H1 (cell line): ENCODE measurements at regions not wholly inside any gene's neighbourhood (a gene's known extent, or its start where the extent isn't known, plus 50 kb on each side); places are given as distances from the start of the nearest gene placed in this dataset.

Experiments used
- CTCF ChIA-PET: fragments of 300-600 bp; sonication (Branson Sonifier 250); formaldehyde crosslinking; loops from one replicate; lab custom pipeline; 2021; ENCODE audit not compliant: partially characterized antibody; lab: Charles Lee
- POLR2A ChIA-PET: fragments of 300-600 bp; sonication (Branson Sonifier 250); formaldehyde crosslinking; loops from one replicate; lab custom pipeline; 2021; ENCODE audit warnings: inconsistent platforms; ENCODE audit not compliant: partially characterized antibody; lab: Charles Lee
- DNase-seq, 2 experiments: peaks; one replicate each; pipeline versions ENCODE4 v3.0.0 to v3.0.0-alpha.2; 2010 to 2022; ENCODE audit warnings: low spot score in 2 of 2, low read depth in 1 of 2, mixed read lengths in 1 of 2
- FAIRE-seq: peaks from 2 replicates; lab custom pipeline; 2011; peaks lifted over from hg19 to GRCh38; lab: Jason Lieb, UNC
- H2AFZ ChIP-seq: 2 replicates; pipeline ENCODE4 v1.8.1; 2012; ENCODE audit warnings: low read length, inconsistent platforms
- H2AK5ac ChIP-seq: 2 replicates; pipeline ENCODE4 v1.6.1; 2013; ENCODE audit warnings: low read depth, low read length
- H2BK120ac ChIP-seq: replicated peaks from 2 replicates; pipeline ENCODE3; 2013; ENCODE audit warnings: low read depth, low read length, inconsistent platforms
- H2BK12ac ChIP-seq: 2 replicates; pipeline ENCODE4 v1.6.1; 2013; ENCODE audit warnings: low read depth, low read length
- H2BK15ac ChIP-seq: 2 replicates; pipeline ENCODE4 v1.6.1; 2013; ENCODE audit warnings: low read length
- H2BK20ac ChIP-seq: 2 replicates; pipeline ENCODE4 v1.6.1; 2013; ENCODE audit warnings: low read length
- H2BK5ac ChIP-seq: 2 replicates; pipeline ENCODE4 v1.6.1; 2013; ENCODE audit warnings: low read depth, low read length
- H3K14ac ChIP-seq: 2 replicates; pipeline ENCODE4 v1.6.1; 2013; ENCODE audit warnings: inconsistent platforms; ENCODE audit not compliant: insufficient read length
- H3K18ac ChIP-seq: 2 replicates; pipeline ENCODE4 v1.6.1; 2013; ENCODE audit warnings: low read length; ENCODE audit errors: extremely low read depth
- H3K23ac ChIP-seq: 2 replicates; pipeline ENCODE4 v1.6.1; 2013; ENCODE audit warnings: inconsistent platforms; ENCODE audit not compliant: insufficient read length
- H3K23me2 ChIP-seq: 2 replicates; pipeline ENCODE4 v1.6.1; 2013; ENCODE audit warnings: low read depth, low read length
- H3K27ac ChIP-seq: 2 replicates; pipeline ENCODE4 v1.6.1; 2011; ENCODE audit warnings: low read depth, low read length, inconsistent platforms
- H3K27me3 ChIP-seq, 4 experiments: replicated peaks in 1 of 4; 1 replicate in 1 of 4; 2 replicates in 3 of 4; pipeline versions ENCODE4 v1.6.1 to v1.8.1; 2011 to 2013; ENCODE audit warnings: low read length in 3 of 4, mild to moderate bottlenecking in 3 of 4, inconsistent platforms in 2 of 4, mixed read lengths in 2 of 4, moderate library complexity in 1 of 4; ENCODE audit not compliant: control insufficient read depth in 3 of 4, insufficient read depth in 3 of 4; ENCODE audit errors: extremely low read depth in 1 of 4
- H3K36me3 ChIP-seq, 4 experiments: 2 replicates each; pipeline versions ENCODE4 v1.6.1 to v1.8.1; 2011 to 2013; ENCODE audit warnings: mild to moderate bottlenecking in 4 of 4, low read length in 3 of 4, moderate library complexity in 2 of 4, control low read depth in 1 of 4, inconsistent platforms in 1 of 4; ENCODE audit not compliant: insufficient read depth in 4 of 4, control insufficient read depth in 2 of 4
- H3K4ac ChIP-seq: replicated peaks from 2 replicates; pipeline ENCODE3; 2013; ENCODE audit warnings: low read length, low read depth, mixed read lengths, inconsistent platforms; ENCODE audit not compliant: insufficient read length
- H3K4me1 ChIP-seq, 4 experiments: replicated peaks in 1 of 4; 1 replicate in 1 of 4; 2 replicates in 3 of 4; pipeline versions ENCODE4 v1.6.1 to v1.8.1; 2011 to 2013; ENCODE audit warnings: low read length in 3 of 4, inconsistent platforms in 2 of 4, mixed read lengths in 1 of 4; ENCODE audit not compliant: insufficient read depth in 4 of 4, control insufficient read depth in 3 of 4
- H3K4me2 ChIP-seq, 2 experiments: 2 replicates each; pipeline versions ENCODE4 v1.6.1 to v1.8.1; 2011 to 2013; ENCODE audit warnings: low read depth in 2 of 2, low read length in 2 of 2, control low read depth in 1 of 2, inconsistent platforms in 1 of 2, mild to moderate bottlenecking in 1 of 2; ENCODE audit not compliant: insufficient read depth in 1 of 2
- H3K4me3 ChIP-seq, 4 experiments: fragments of 200-600, 300-600 bp in 1 of 4; sonication (generic), shearing (Covaris generic), sonication (Bioruptor Twin) in 1 of 4; 2 replicates each; pipeline versions ENCODE4 v1.5.1 to v1.8.1; 2011 to 2016; ENCODE audit warnings: low read length in 4 of 4, low read depth in 3 of 4, control low read depth in 2 of 4, inconsistent platforms in 2 of 4, mild to moderate bottlenecking in 2 of 4, mixed read lengths in 1 of 4, moderate library complexity in 1 of 4; ENCODE audit not compliant: insufficient read depth in 2 of 4; ENCODE audit errors: extremely low read depth in 1 of 4
- H3K56ac ChIP-seq: replicated peaks from 2 replicates; pipeline ENCODE3; 2013; ENCODE audit warnings: low read depth, mild to moderate bottlenecking, mixed read lengths, low read length, inconsistent platforms; ENCODE audit not compliant: insufficient read length
- H3K79me1 ChIP-seq: 2 replicates; pipeline ENCODE4 v1.6.1; 2013; ENCODE audit warnings: low read depth, low read length, control low read depth
- H3K79me2 ChIP-seq, 2 experiments: 2 replicates each; pipeline versions ENCODE4 v1.6.1 to v1.8.1; 2012 to 2013; ENCODE audit warnings: low read length in 2 of 2, mild to moderate bottlenecking in 2 of 2, inconsistent platforms in 1 of 2; ENCODE audit not compliant: insufficient read depth in 2 of 2, control insufficient read depth in 1 of 2
- H3K9ac ChIP-seq, 4 experiments: replicated peaks in 1 of 4; 1 replicate in 1 of 4; 2 replicates in 3 of 4; pipeline versions ENCODE4 v1.6.1 to v1.8.1; 2011 to 2013; ENCODE audit warnings: low read depth in 3 of 4, low read length in 3 of 4, control low read depth in 2 of 4, mild to moderate bottlenecking in 2 of 4, moderate library complexity in 2 of 4, inconsistent platforms in 1 of 4; ENCODE audit errors: extremely low read depth in 1 of 4
- H3K9me3 ChIP-seq, 2 experiments: 2 replicates each; pipeline versions ENCODE4 v1.6.1 to v1.8.1; 2012 to 2013; ENCODE audit warnings: mild to moderate bottlenecking in 2 of 2, moderate library complexity in 2 of 2, control low read depth in 1 of 2, inconsistent platforms in 1 of 2, low read depth in 1 of 2, low read length in 1 of 2, mixed read lengths in 1 of 2; ENCODE audit not compliant: insufficient read depth in 2 of 2
- H4K20me1 ChIP-seq, 2 experiments: replicated peaks in 1 of 2; 2 replicates each; pipeline versions ENCODE3 to v1.8.1; 2011 to 2013; ENCODE audit warnings: inconsistent platforms in 2 of 2, low read length in 2 of 2, mild to moderate bottlenecking in 1 of 2; ENCODE audit not compliant: insufficient read depth in 2 of 2, control insufficient read depth in 1 of 2
- H4K5ac ChIP-seq: 2 replicates; pipeline ENCODE4 v1.6.1; 2013; ENCODE audit warnings: low read length, low read depth, mixed read lengths, inconsistent platforms; ENCODE audit not compliant: insufficient read length
- H4K8ac ChIP-seq: 2 replicates; pipeline ENCODE4 v1.8.0; 2013; ENCODE audit warnings: mild to moderate bottlenecking, moderate library complexity, low read length, inconsistent platforms; ENCODE audit not compliant: insufficient read depth; ENCODE audit errors: extremely low read depth
- H4K91ac ChIP-seq: replicated peaks from 2 replicates; pipeline ENCODE3; 2013; ENCODE audit warnings: low read length, mixed read lengths, inconsistent platforms; ENCODE audit not compliant: insufficient read length
- RAD21 ChIP-seq, 2 experiments: IDR thresholded peaks in 1 of 2; conservative IDR thresholded peaks in 1 of 2; 2 replicates each; pipeline ENCODE4 v1.6.1; 2011; ENCODE audit warnings: low read depth in 2 of 2, low read length in 2 of 2, improper control_type of control experiment in 1 of 2, inconsistent platforms in 1 of 2, mild to moderate bottlenecking in 1 of 2, moderate library complexity in 1 of 2
- SAP30 ChIP-seq: fragments of 300-600 bp; sonication (generic); IDR thresholded peaks from 2 replicates; pipeline ENCODE4 v1.7.1; 2012; ENCODE audit warnings: low read length, moderate library complexity, mild to moderate bottlenecking, inconsistent platforms; ENCODE audit not compliant: insufficient read depth, insufficient replicate concordance
- WGBS, 2 experiments: shearing (Covaris generic) in 1 of 2; methylation state at CpG; one replicate each; pipeline versions ENCODE4 v1.1.6 to v1.1.7; 2013 to 2015; ENCODE audit warnings: low lambda C conversion rate in 2 of 2, mixed read lengths in 2 of 2, inconsistent platforms in 1 of 2, low coverage in 1 of 2, missing lambda C conversion rate in 1 of 2; ENCODE audit not compliant: insufficient replicate concordance in 2 of 2, insufficient coverage in 1 of 2, insufficient read length in 1 of 2; ENCODE audit errors: extremely low coverage in 1 of 2, missing lambda C conversion rate in 1 of 2; 5-methylcytosine and 5-hydroxymethylcytosine counted together

DNA sequence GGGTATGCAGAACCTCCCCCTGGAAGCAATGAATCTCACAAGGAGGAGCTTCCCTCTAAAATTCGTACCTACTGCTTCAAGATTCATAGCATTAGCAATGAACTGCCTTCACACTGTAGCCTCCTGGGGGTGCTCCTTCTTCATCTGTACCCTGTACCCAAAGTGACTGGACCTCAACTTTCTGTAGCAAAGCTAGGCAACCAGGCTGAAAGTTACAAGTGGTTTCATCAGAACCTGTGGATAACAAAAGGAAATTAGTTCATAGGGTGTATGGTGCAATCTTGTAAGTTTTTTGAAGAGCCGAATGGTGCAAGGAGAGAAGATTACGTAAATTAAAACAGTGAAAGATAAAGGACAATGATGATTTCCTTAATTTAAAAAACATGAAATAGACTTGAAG, 1541.7 kb upstream of the FLRT2 start:
- Histone ChIP-seq H2BK12ac (no peak overlapping the region), H2AK5ac (no peak overlapping the region), H2BK120ac (no peak overlapping the region), H3K14ac (no peak overlapping the region), H3K9me3 (no peaks in the 10 kb centered on the region; a peak in 1 of 4 replicates), H3K56ac (no peak overlapping the region), H3K9ac (no peak overlapping the region), H3K4me1 (no peaks in the 10 kb centered on the region), H3K79me2 (no peaks in the 10 kb centered on the region), H3K4me2 (no peak overlapping the region), H3K23ac (no peak overlapping the region), H4K8ac (no peak overlapping the region), H3K79me1 (no peaks in the 10 kb centered on the region), H3K27ac (no peak overlapping the region), H3K23me2 (no peaks in the 10 kb centered on the region), H4K20me1 (no peaks in the 10 kb centered on the region), H4K5ac (no peak overlapping the region), H2BK15ac (no peak overlapping the region), H3K4me3 (no peak overlapping the region), H2BK5ac (no peak overlapping the region), H3K36me3 (no peaks in the 10 kb centered on the region), H2AFZ (no peak overlapping the region), H3K18ac (no peak overlapping the region), H3K4ac (no peak overlapping the region), H2BK20ac (no peak overlapping the region), H3K27me3 (no peaks in the 10 kb centered on the region), H4K91ac (no peak overlapping the region)
- DNase-seq (no peak), FAIRE-seq (no peak)
- TF ChIP-seq RAD21 (IDR thresholded peaks at IDR 0.05 in 1 of 2, conservative IDR thresholded peaks at IDR 0.05 in 1 of 2; ENCODE audit: low read depth in 2 of 2, low read length in 2 of 2) (peak; percentile 29 to 49), SAP30 (no peak)
- POLR2A ChIA-PET: no interaction called here
- 98% methylated on average over 3 of the region's 3 CpGs; no CpG with 5 or more reads in 1 of the 2 experiments for WGBS, 2 experiments
- CTCF ChIA-PET: interaction anchor here (0.6 kb wide), 1 partner anchor 97 kb away, joined by 5 read pairs; no protein-coding TSS in a partner anchor
